ENCODE measurements at regions not wholly inside any gene's neighbourhood (a gene's known extent, or its start where the extent isn't known, plus 50 kb on each side); places are given as distances from the start of the nearest gene placed in this dataset.

- Histone ChIP-seq H3K4me1 (ENCODE audit: low read depth) (no peaks in the 10 kb centered on the region), H3K9me3 (peaks cover 10% of the 10 kb centered on the region), H3K4me3 (no peak overlapping the region), H3K36me3 (ENCODE audit: low read depth) (no peaks in the 10 kb centered on the region)
- TF ChIP-seq, protein P1, sequence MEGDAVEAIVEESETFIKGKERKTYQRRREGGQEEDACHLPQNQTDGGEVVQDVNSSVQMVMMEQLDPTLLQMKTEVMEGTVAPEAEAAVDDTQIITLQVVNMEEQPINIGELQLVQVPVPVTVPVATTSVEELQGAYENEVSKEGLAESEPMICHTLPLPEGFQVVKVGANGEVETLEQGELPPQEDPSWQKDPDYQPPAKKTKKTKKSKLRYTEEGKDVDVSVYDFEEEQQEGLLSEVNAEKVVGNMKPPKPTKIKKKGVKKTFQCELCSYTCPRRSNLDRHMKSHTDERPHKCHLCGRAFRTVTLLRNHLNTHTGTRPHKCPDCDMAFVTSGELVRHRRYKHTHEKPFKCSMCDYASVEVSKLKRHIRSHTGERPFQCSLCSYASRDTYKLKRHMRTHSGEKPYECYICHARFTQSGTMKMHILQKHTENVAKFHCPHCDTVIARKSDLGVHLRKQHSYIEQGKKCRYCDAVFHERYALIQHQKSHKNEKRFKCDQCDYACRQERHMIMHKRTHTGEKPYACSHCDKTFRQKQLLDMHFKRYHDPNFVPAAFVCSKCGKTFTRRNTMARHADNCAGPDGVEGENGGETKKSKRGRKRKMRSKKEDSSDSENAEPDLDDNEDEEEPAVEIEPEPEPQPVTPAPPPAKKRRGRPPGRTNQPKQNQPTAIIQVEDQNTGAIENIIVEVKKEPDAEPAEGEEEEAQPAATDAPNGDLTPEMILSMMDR (IDR thresholded peaks at IDR 0.05): no peak
- DNase-seq (no peak), ATAC-seq (no peak)
- intact Hi-C loops (cut with DNase I, micrococcal nuclease): no loop called here
Observed at GRCh38 chr5:2511706-2512105, 239.8 kb downstream of the IRX2 start.

- no peak overlapping the region for H3K4me3 ChIP-seq
- no peaks in the 10 kb centered on the region for H3K36me3 ChIP-seq (ENCODE audit: low read depth)
- no peak for ATAC-seq
- peaks cover 13% of the 10 kb centered on the region for H3K9me3 ChIP-seq
- DNase-seq: no peak
- H3K4me1 ChIP-seq (ENCODE audit: low read depth): no peaks in the 10 kb centered on the region
- intact Hi-C loops (cut with DNase I, micrococcal nuclease): no loop called here
- TF ChIP-seq, protein P1 (IDR thresholded peaks at IDR 0.05): no peak
Observed at GRCh38 chr5:2511126-2511525, 240.4 kb downstream of the IRX2 start.

DNA sequence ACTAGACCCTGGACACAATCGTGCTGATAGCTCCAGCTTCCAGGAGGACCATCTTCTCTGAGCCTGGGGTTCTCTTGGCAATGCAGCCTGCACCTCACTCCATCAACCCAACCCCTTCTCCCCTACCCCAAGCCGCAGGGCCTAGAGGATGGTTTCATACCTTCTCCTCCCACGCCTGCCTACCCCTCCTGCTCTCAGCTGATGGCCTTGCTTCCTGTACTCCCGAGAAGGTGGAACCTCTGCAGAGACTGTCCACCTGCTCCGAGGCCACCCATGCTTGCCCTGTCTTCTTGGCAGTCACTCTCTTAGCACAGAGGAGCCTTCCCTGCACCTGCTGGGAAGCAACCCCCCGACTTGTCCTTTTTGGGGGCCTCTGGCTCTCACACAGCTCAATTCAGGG is 241.9 kb downstream of the IRX2 start:
- H3K4me3 ChIP-seq: no peak overlapping the region
- H3K4me1 ChIP-seq (ENCODE audit: low read depth): no peaks in the 10 kb centered on the region
- no peaks in the 10 kb centered on the region for H3K36me3 ChIP-seq (ENCODE audit: low read depth)
- intact Hi-C loops (cut with DNase I, micrococcal nuclease): no loop called here
- no peak for ATAC-seq
- peaks cover 11% of the 10 kb centered on the region for H3K9me3 ChIP-seq
- DNase-seq: no peak
- TF ChIP-seq, protein P1 (IDR thresholded peaks at IDR 0.05): no peak

DNA sequence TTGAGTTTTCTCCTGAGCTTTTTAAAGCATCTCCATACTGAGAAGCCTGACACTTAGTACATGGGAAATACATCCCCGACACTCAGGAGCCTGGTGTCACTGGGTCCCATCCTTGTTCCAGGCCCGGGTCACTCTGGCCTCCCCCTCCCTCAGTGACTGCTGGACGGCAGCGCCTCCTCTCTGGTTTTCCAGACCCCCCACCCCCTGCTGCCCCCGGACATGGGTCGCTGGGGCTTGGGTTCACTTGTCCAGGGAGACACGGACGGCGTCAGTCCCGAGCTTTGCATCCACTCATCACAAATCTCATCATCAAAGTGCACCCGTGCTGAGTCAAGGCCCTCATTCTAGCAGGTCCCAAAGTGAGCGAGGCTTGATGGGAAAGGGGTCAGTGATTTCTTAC is 243.0 kb downstream of the IRX2 start:
- Histone ChIP-seq H3K36me3 (ENCODE audit: low read depth) (no peaks in the 10 kb centered on the region), H3K4me1 (ENCODE audit: low read depth) (no peaks in the 10 kb centered on the region), H3K4me3 (no peak overlapping the region), H3K9me3 (peaks cover 11% of the 10 kb centered on the region)
- TF ChIP-seq, protein P1 (IDR thresholded peaks at IDR 0.05): no peak
- no peak for ATAC-seq
- no peak for DNase-seq
- intact Hi-C loops (cut with DNase I, micrococcal nuclease): no loop called here

DNA sequence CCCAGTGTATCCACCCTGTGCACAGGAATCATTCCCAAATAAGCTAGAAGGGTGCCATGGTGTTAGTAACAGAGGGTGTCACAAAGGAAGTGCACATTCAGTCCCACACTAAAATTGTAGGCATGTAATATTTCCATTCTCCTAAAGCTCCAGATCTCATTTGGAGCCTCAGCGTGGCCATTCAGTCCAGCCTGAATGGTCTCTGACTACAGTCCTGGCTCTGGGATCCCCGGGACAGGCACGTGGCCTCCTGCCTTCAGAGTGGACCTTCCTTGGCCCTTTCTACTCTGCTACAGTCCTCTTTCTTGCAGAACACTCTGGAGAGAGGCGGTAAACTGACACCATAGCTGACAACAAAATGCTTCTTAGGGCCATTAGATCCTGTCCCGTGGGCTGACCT is 243.9 kb downstream of the IRX2 start:
- H3K4me1 ChIP-seq (ENCODE audit: low read depth): no peaks in the 10 kb centered on the region
- TF ChIP-seq, protein P1 (IDR thresholded peaks at IDR 0.05): no peak
- ATAC-seq: no peak
- H3K4me3 ChIP-seq: no peak overlapping the region
- intact Hi-C loops (cut with DNase I, micrococcal nuclease): no loop called here
- peaks cover 11% of the 10 kb centered on the region for H3K9me3 ChIP-seq
- no peaks in the 10 kb centered on the region for H3K36me3 ChIP-seq (ENCODE audit: low read depth)
- DNase-seq: no peak

DNA sequence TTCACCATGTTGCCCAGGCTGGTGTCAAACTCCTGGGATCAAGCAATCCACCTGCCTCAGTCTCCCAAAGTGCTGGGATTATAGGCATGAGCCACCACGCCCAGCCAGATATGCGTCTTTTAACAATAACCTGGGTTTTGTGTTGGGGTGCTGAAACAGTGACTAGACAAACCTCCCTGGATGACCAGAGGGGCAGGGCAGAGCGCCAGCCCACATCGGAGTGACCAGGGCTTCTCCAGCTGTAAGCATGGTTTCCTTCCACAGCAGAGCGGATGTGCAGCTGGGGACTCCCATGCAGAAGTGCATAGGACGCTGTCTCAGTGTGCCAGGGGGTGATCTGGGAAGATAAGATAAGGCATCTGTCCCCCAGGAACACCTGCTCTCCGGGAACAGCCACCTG is 244.9 kb downstream of the IRX2 start:
- Histone ChIP-seq H3K4me3 (no peak overlapping the region), H3K4me1 (ENCODE audit: low read depth) (no peaks in the 10 kb centered on the region), H3K36me3 (ENCODE audit: low read depth) (no peaks in the 10 kb centered on the region), H3K9me3 (peaks cover 11% of the 10 kb centered on the region)
- DNase-seq (no peak), ATAC-seq (no peak)
- TF ChIP-seq, protein P1 (IDR thresholded peaks at IDR 0.05): no peak
- intact Hi-C loops (cut with DNase I, micrococcal nuclease): no loop called here

Measured in mucosa of descending colon (tissue), 3 donors.